PC-9 (cell line): ENCODE measurements at regions not wholly inside any gene's neighbourhood (a gene's known extent, or its start where the extent isn't known, plus 50 kb on each side); places are given as distances from the start of the nearest gene placed in this dataset.

ENCODE experiments used
- BruUV-seq: library from RNA; stranded (reverse); fragments of 400-500 nt; replicated peaks from 2 replicates; lab custom pipeline; 2021; lab: Mats Ljungman, UMichigan
- CTCF ChIA-PET: fragments of 300-600 bp; sonication (Branson Sonifier 250); formaldehyde crosslinking; loops from one replicate; lab custom pipeline; 2022; ENCODE audit warnings: antibody characterized with exemption; lab: Charles Lee
- POLR2A ChIA-PET: fragments of 300-600 bp; sonication (Branson Sonifier 250); formaldehyde crosslinking; loops from one replicate; lab custom pipeline; 2022; ENCODE audit warnings: antibody characterized with exemption; ENCODE audit not compliant: unreplicated experiment; lab: Charles Lee
- DNase-seq, 2 experiments: peaks; one replicate each; pipeline versions ENCODE4 v3.0.0 to v3.0.0-alpha.2; 2015 to 2022; ENCODE audit warnings: mixed read lengths in 1 of 2
- H2AFZ ChIP-seq: fragments of 200-600 bp; sonication (generic); 2 replicates; pipeline ENCODE4 v1.8.1; 2017; ENCODE audit warnings: antibody characterized with exemption
- H3F3A ChIP-seq: fragments of 200-600 bp; sonication (generic); 2 replicates; pipeline ENCODE4 v1.8.1; 2017; ENCODE audit warnings: antibody characterized with exemption, mild to moderate bottlenecking, low read depth; ENCODE audit not compliant: insufficient read depth
- H3K27ac ChIP-seq: fragments of 200-600 bp; sonication (generic); 2 replicates; pipeline ENCODE4 v1.6.1; 2016; ENCODE audit warnings: mixed run types
- H3K27me3 ChIP-seq: fragments of 200-600 bp; sonication (generic); 2 replicates; pipeline ENCODE4 v1.6.1; 2016; ENCODE audit warnings: low read depth, mixed run types; ENCODE audit not compliant: insufficient read depth
- H3K36me3 ChIP-seq: fragments of 200-600 bp; sonication (generic); 2 replicates; pipeline ENCODE4 v1.6.1; 2016; ENCODE audit warnings: low read depth, mixed run types
- H3K4me1 ChIP-seq: fragments of 200-600 bp; sonication (generic); replicated peaks from 2 replicates; pipeline ENCODE4 v1.6.1; 2016; ENCODE audit warnings: mixed run types; ENCODE audit not compliant: insufficient read depth
- H3K4me2 ChIP-seq: fragments of 200-600 bp; sonication (generic); 2 replicates; pipeline ENCODE4 v1.6.1; 2017; ENCODE audit warnings: mixed run types
- H3K4me3 ChIP-seq: fragments of 200-600 bp; sonication (generic); 2 replicates; pipeline ENCODE4 v1.6.1; 2016; ENCODE audit warnings: mixed run types
- H3K79me2 ChIP-seq: fragments of 200-600 bp; sonication (generic); 2 replicates; pipeline ENCODE4 v1.6.1; 2017; ENCODE audit warnings: low read depth, mixed run types
- H3K9me2 ChIP-seq: fragments of 200-600 bp; sonication (generic); 2 replicates; pipeline ENCODE4 v1.8.1; 2017; ENCODE audit warnings: mild to moderate bottlenecking; ENCODE audit not compliant: insufficient read depth
- H3K9me3 ChIP-seq: fragments of 200-600 bp; sonication (generic); 2 replicates; pipeline ENCODE4 v1.8.1; 2016; ENCODE audit warnings: low read depth; ENCODE audit not compliant: insufficient read depth
- H4K20me1 ChIP-seq: fragments of 200-600 bp; sonication (generic); 2 replicates; pipeline ENCODE4 v1.8.1; 2017; ENCODE audit not compliant: insufficient read depth
- CTCF ChIP-seq: fragments of 200-600 bp; sonication (generic); conservative IDR thresholded peaks from 2 replicates; pipeline ENCODE4 v1.6.1; 2017; ENCODE audit warnings: mixed run types, antibody characterized with exemption, mild to moderate bottlenecking, moderate library complexity
- EZH2 ChIP-seq: fragments of 200-600 bp; sonication (generic); IDR thresholded peaks from 2 replicates; pipeline ENCODE4 v1.8.0; 2017; ENCODE audit warnings: antibody characterized with exemption, low read depth
- intact Hi-C: fragments of 100-400 bp; cut with micrococcal nuclease; formaldehyde crosslinking; loops from one replicate; pipeline ENCODE4 v1.10.0; 2022; ENCODE audit not compliant: unreplicated experiment

- intact Hi-C loops = no loop called here
- H3K9me2 ChIP-seq = no peaks in the 10 kb centered on the region
- no peaks in the 10 kb centered on the region for H3K9me3 ChIP-seq
- no peak for DNase-seq
- no peaks in the 10 kb centered on the region for H3F3A ChIP-seq
- ChIA-PET POLR2A (no interaction called here), CTCF (no interaction called here)
- TF ChIP-seq CTCF (no peak), EZH2 (no peak)
- no peaks in the 10 kb centered on the region for H3K79me2 ChIP-seq
- no peak overlapping the region for H3K4me2 ChIP-seq
- H3K27ac ChIP-seq = no peak overlapping the region
- no peak overlapping the region for H2AFZ ChIP-seq
- H3K4me1 ChIP-seq = no peaks in the 10 kb centered on the region
- no TSS peak for BruUV-seq
- no peaks in the 10 kb centered on the region for H4K20me1 ChIP-seq
- H3K4me3 ChIP-seq = no peak overlapping the region
- H3K27me3 ChIP-seq = peaks cover 42% of the 10 kb centered on the region
- H3K36me3 ChIP-seq = no peaks in the 10 kb centered on the region
Observed at GRCh38 chr16:79267781-79268180, 332.8 kb downstream of the MAF start.

- Histone ChIP-seq H3K27me3 (peaks cover 37% of the 10 kb centered on the region), H3K9me3 (no peaks in the 10 kb centered on the region), H3K9me2 (no peaks in the 10 kb centered on the region), H3K79me2 (no peaks in the 10 kb centered on the region), H3K36me3 (no peaks in the 10 kb centered on the region), H4K20me1 (no peaks in the 10 kb centered on the region), H3K4me3 (no peak overlapping the region), H3K27ac (no peak overlapping the region), H3F3A (no peaks in the 10 kb centered on the region), H3K4me1 (no peaks in the 10 kb centered on the region), H3K4me2 (no peak overlapping the region), H2AFZ (no peak overlapping the region)
- no TSS peak for BruUV-seq
- TF ChIP-seq CTCF (no peak), EZH2 (no peak)
- DNase-seq = no peak
- intact Hi-C loops = no loop called here
- CTCF ChIA-PET = no interaction called here
- POLR2A ChIA-PET = no interaction called here
Observed at GRCh38 chr16:79267146-79267545, 333.4 kb downstream of the MAF start.

- Histone ChIP-seq H3K4me2 (no peak overlapping the region), H3K36me3 (no peaks in the 10 kb centered on the region), H3K4me3 (no peak overlapping the region), H3K27ac (no peak overlapping the region), H2AFZ (no peak overlapping the region), H3F3A (no peaks in the 10 kb centered on the region), H4K20me1 (no peaks in the 10 kb centered on the region), H3K27me3 (peaks cover 22% of the 10 kb centered on the region; the same call in 1 of the 2 replicates), H3K4me1 (no peaks in the 10 kb centered on the region), H3K9me3 (no peaks in the 10 kb centered on the region), H3K9me2 (no peaks in the 10 kb centered on the region), H3K79me2 (no peaks in the 10 kb centered on the region)
- ChIA-PET POLR2A (no interaction called here), CTCF (no interaction called here)
- DNase-seq = no peak
- BruUV-seq = no TSS peak
- TF ChIP-seq CTCF = no peak
- no peak for TF ChIP-seq EZH2
- intact Hi-C loops = no loop called here
Observed at GRCh38 chr16:79265701-79266100, 334.8 kb downstream of the MAF start.
